ENCODE measurements at regions not wholly inside any gene's neighbourhood (a gene's known extent, or its start where the extent isn't known, plus 50 kb on each side); places are given as distances from the start of the nearest gene placed in this dataset.

DNA sequence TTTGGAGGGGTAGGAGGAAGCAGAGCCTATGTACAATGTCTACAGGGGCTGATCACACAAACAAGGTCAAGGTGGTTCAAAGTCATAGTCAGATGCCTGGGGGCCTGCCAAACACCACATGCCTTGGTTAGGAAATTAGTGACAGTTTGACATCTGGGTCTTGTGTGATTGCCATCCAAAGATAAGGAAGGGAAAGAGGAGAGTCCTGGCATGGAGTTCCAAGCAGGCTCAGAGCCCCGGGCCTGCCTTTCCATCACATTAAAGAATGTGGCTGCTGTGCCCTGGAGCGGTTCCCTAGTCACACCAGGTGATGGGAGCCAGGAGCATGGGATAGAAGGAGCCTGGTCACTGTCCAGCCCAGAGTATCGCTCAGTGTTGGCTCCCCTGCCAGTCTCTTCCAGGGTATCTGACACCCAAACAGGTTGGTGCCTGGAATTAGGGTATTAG is 53.6 kb upstream of the BCL2L14 start:
- DNase-seq, result no peak

DNA sequence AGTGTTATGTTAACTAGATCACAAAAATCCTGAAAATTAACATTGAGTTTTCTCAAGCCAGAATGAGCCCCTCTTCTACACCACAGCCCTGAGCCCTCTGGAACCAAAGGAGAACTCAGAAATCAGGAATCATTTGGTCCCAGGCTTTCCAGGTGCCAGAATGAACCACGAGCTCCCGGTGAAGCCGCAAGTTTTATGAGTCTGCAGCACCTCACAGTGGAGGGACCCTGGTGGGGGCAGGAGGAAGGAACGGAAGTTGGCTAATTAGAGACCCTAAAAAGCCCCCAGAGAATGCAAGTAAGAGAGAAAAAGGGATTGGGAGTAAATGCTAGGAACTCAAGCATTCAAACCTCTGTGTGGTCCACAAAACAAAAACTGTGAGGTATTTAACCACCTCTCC is 52.9 kb upstream of the BCL2L14 start:
- no peak for DNase-seq

- DNase-seq, result no peak
Measured at GRCh38 chr12:12018454-12018853, 52.3 kb upstream of the BCL2L14 start.

- no peak for DNase-seq
Measured at GRCh38 chr12:12019881-12020280, 50.9 kb upstream of the BCL2L14 start.

DNA sequence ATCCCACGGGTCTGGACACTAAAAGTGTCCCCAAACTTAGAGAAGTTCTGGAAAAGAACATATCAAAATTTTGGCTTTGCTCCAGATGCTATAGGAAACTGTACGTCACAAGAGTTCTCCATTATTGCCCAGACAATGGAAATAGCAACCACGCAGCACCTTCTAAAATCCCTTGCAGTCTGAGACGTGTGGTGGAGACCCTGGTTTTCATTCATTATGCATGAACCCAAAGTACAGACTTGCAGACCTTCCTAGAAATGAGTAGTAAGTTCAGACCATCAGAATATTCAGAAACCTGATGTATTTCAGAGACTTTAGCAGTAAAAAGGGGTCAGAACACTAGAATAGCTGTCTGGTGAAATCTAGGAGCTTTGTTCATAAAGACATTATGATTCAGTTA is 50.0 kb upstream of the BCL2L14 start:
- DNase-seq, result no peak
